GM19238 (cell line): ENCODE measurements at regions not wholly inside any gene's neighbourhood (a gene's known extent, or its start where the extent isn't known, plus 50 kb on each side); places are given as distances from the start of the nearest gene placed in this dataset.
A peak's percentile ranks its signal among the peaks of the same experiment; 100 is the strongest.

ENCODE experiments used
- DNase-seq: peaks from one replicate; pipeline ENCODE4 v3.0.0; 2011; ENCODE audit warnings: low spot score; ENCODE audit not compliant: insufficient read length

GRCh38 chr6:108778421-108779186 lies 69.6 kb upstream of the ARMC2 start:
- no peak for DNase-seq

DNA sequence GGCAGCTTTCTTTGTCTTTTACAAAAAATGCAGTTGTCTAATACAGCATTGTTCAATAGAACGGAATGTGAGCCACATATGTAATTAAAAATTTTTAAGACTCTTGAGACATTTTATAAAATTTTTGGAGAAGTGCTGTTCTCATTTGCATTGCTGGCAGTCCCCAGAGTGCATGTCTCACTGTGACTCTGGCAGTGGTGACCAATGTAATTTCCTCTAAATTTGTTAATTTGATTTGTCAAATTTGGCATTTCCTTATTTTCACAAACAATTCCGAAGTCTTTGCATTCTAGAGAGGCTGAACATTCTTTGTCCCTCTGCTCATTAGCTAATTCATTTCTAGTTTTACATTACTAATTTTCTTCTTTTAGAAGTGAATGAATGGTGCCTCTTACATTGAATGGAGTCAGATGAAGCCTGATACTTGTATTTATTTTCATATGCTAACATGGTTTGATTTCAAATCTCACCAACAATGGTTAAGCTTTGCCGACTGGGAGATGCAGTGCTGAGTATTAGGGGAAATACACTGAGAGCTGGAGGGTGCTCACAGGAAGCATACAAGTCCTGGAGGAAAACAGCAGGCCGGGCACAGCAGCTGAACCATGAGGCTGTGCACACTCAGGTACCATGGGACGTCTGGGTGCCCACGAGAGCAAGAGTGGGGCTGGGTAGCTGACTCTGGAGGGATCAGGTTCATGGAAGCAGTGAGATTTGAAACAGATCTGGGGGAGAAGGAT lies 68.5 kb upstream of the ARMC2 start:
- DNase-seq, result no peak

DNA sequence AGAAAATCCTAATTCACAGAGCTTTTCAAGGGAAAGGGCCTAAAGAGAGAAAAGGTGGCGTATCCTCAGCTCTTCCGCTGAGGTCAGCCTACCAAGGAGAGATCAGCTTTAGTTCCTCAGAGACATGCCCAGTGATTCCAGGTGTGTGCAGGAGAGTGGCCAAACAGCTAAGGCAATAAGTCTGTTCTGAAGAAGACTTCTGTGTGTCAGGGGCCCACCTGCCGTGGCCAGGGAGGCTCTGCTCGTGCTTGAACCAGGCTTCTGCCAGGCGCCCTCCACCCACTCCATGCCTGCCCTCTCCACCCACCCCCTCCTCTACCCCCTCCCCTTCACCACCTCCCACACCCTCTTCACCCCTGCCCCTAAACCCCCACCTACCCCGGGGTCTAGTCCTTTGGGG lies 67.4 kb upstream of the ARMC2 start:
- no peak for DNase-seq

- DNase-seq, result no peak
These were observed 66.7 kb upstream of the ARMC2 start for GRCh38 chr6:108781419-108782100.

GRCh38 chr6:108782179-108783041 lies 65.8 kb upstream of the ARMC2 start:
- peak; percentile 60 for DNase-seq

DNA sequence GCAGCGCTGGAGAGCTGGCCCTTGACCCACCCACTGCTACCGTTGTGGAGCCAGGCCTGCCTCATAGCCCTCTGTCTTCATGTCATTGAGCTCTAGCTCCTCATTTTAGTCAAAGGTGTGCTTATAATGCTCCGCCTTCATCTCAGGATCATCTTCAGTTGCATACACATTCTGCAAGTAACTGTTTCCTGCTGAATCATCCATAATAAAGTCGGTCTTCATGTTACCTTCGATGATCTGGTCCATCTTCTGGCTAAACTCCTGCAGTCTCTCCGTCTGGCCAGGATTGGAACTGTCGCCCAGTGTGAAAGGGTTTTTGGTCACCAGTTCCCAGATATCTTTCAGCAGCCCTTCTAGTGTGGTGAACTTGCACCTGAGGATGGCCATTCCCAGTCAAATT lies 62.6 kb upstream of the ARMC2 start:
- no peak for DNase-seq

DNA sequence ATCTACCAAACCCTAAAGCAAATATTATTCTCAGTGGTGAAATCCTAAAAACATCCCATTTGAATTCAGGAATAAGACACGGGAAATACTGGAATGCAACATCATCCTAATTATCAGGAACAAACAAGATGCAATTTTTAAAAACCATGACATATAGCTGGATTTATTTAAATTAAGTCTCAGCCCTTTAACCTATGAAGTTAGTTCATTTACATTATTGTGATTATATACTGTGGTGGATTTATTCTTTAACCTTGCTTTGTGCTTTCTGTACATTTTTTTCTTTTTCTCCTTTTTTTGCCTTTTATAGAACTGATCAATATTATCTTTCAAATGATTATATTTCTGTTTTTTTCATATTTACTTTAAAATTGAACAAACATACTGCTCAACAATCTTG lies 59.8 kb upstream of the ARMC2 start:
- no peak for DNase-seq

- DNase-seq, result no peak
These were observed 58.7 kb upstream of the ARMC2 start for GRCh38 chr6:108789475-108789874.

- no peak for DNase-seq
These were observed 56.5 kb upstream of the ARMC2 start for GRCh38 chr6:108791700-108792099.

- no peak for DNase-seq
These were observed 54.5 kb upstream of the ARMC2 start for GRCh38 chr6:108793516-108794251.

GRCh38 chr6:108795122-108795521 lies 53.1 kb upstream of the ARMC2 start:
- DNase-seq, result no peak

DNA sequence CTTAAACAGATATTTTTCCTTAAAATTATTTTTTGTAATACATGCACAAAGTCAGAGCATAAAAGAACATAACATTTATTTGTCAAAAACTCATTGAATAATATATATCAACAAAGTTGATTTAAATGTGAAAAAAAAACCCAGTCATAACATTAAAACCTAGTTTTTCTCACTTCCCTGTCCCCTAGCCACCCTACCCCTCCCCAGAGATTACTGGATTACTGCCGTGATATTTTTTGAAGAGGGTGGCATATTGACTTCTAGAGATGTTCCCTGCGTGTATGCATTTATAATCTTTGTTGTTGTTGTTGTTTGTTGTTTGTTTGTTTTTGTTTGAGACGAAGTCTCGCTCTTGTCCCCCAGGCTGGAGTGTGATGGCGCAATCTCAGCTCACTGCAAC lies 52.4 kb upstream of the ARMC2 start:
- no peak for DNase-seq

DNA sequence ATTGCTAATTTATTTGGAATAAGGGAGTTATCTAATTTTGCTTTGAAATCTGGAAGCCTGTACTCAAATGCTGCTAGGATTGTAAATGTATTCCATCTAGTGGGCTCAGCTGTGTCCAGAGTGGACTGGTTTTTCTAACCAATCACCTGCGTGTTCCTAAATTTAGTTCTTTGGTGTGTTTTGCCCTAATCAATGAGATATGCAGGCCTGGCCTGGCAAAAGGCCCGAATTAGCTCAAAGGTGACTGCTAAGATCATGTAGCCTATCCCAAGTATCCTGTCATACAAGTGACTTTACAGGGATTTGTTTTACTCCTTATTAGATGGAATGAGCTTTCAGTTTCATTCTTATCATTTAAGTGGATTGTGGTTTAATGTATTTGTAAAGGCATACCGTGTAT lies 51.3 kb upstream of the ARMC2 start:
- DNase-seq, result no peak

DNA sequence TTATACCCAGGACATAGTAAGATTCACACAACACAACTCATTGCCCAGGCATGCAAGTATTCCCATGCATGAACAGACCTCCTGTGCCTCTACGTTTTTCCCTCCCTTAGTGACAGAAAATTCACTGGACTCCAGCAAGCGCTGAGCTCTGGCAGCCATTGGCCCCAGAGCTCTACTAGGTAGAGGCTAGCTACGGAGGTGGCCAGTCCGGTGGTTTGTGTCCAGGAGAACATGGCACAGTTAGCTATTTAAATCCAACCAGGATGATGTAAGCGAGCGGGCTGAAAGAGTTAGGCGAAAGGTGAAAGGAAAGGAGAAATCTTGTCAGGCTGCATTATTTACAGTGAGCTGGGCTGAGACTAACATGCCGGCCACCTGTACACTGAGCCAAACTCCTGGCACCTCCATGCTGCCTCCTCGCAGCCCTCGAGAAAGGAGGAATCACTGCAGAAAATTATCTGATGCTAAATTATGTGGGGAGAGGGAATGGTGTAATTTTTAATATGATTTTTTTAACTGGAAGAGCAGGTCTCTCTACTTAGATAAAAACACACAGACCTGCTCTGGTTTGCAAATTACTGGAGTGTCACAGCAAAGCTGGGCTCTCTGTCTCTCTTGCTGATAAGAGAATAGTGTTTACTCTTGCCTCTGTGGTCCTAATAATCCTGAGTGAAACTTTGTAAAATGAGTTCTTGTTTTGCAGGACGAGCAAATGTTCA lies 50.1 kb upstream of the ARMC2 start:
- DNase-seq, result no peak
